ENCODE measurements at regions not wholly inside any gene's neighbourhood (a gene's known extent, or its start where the extent isn't known, plus 50 kb on each side); places are given as distances from the start of the nearest gene placed in this dataset.

GRCh38 chr16:85207357-85207921, 95.2 kb upstream of the CIBAR2 start:
- TF ChIP-seq EZH2phosphoT487 (IDR thresholded peaks at IDR 0.05; ENCODE audit: insufficient read depth, low read depth) (no peak), EZH2 (IDR thresholded peaks at IDR 0.05; ENCODE audit: insufficient read depth, poor library complexity, severe bottlenecking) (no peak)
